Fibroblast of lung (primary cell): ENCODE measurements at regions not wholly inside any gene's neighbourhood (a gene's known extent, or its start where the extent isn't known, plus 50 kb on each side); places are given as distances from the start of the nearest gene placed in this dataset.
A peak's percentile ranks its signal among the peaks of the same experiment; 100 is the strongest.

Experiments
- DNase-seq, 2 donors: peaks; one replicate each; pipeline versions ENCODE4 v3.0.0 to v3.0.0-alpha.2; 2010; ENCODE audit warnings: low read depth in 2 of 2
- H2AFZ ChIP-seq: 2 replicates; pipeline ENCODE4 v1.5.1; 2012; ENCODE audit warnings: low read length, control low read depth, inconsistent platforms
- H3K27ac ChIP-seq: 2 replicates; pipeline ENCODE4 v1.5.1; 2011; ENCODE audit warnings: low read length, control low read depth; ENCODE audit not compliant: insufficient read depth
- H3K27me3 ChIP-seq: 2 replicates; pipeline ENCODE4 v1.5.1; 2011; ENCODE audit warnings: mild to moderate bottlenecking, low read length; ENCODE audit not compliant: control insufficient read depth, insufficient read depth
- H3K36me3 ChIP-seq: 2 replicates; pipeline ENCODE4 v1.5.1; 2011; ENCODE audit warnings: low read length; ENCODE audit not compliant: control insufficient read depth, insufficient read depth
- H3K4me1 ChIP-seq: 2 replicates; pipeline ENCODE4 v1.5.1; 2011; ENCODE audit warnings: low read length; ENCODE audit not compliant: control insufficient read depth, insufficient read depth; ENCODE audit errors: extremely low read depth
- H3K4me2 ChIP-seq: 2 replicates; pipeline ENCODE4 v1.5.1; 2011; ENCODE audit warnings: low read length, control low read depth; ENCODE audit not compliant: insufficient read depth; ENCODE audit errors: extremely low read depth
- H3K4me3 ChIP-seq, 4 experiments: fragments of 200-600 bp in 1 of 4; sonication (generic) in 1 of 4; replicated peaks in 1 of 4; 2 replicates each; pipeline ENCODE4 v1.5.1; 2011 to 2016; ENCODE audit warnings: low read length in 4 of 4, low read depth in 3 of 4, mild to moderate bottlenecking in 3 of 4, control low read depth in 2 of 4, inconsistent platforms in 1 of 4, mixed read lengths in 1 of 4; ENCODE audit not compliant: insufficient read depth in 1 of 4; ENCODE audit errors: control extremely low read depth in 1 of 4
- H3K79me2 ChIP-seq: 2 replicates; pipeline ENCODE4 v1.5.1; 2012; ENCODE audit warnings: mild to moderate bottlenecking, low read length, inconsistent platforms; ENCODE audit not compliant: control insufficient read depth, insufficient read depth
- H3K9ac ChIP-seq: 2 replicates; pipeline ENCODE4 v1.5.1; 2011; ENCODE audit warnings: mild to moderate bottlenecking, low read length, control low read depth; ENCODE audit not compliant: insufficient read depth
- H3K9me3 ChIP-seq: 2 replicates; pipeline ENCODE4 v1.5.1; 2012; ENCODE audit warnings: low read depth, low read length; ENCODE audit not compliant: control insufficient read depth, insufficient read depth
- H4K20me1 ChIP-seq: 2 replicates; pipeline ENCODE4 v1.5.1; 2011; ENCODE audit warnings: low read length; ENCODE audit not compliant: control insufficient read depth, insufficient read depth; ENCODE audit errors: extremely low read depth
- CTCF ChIP-seq, 2 donors: IDR thresholded peaks in 1 of 2; conservative IDR thresholded peaks in 1 of 2; 1 replicate in 1 of 2; 2 replicates in 1 of 2; pipeline ENCODE4 v1.5.1; 2011 to 2012; ENCODE audit warnings: low read length in 2 of 2, control low read depth in 1 of 2, inconsistent platforms in 1 of 2, low read depth in 1 of 2, mild to moderate bottlenecking in 1 of 2
- EZH2 ChIP-seq: IDR thresholded peaks from 2 replicates; pipeline ENCODE4 v1.5.1; 2012; ENCODE audit warnings: low read length, control low read depth, mild to moderate bottlenecking; ENCODE audit errors: missing control alignments

- H3K9ac ChIP-seq, result no peak overlapping the region
- H3K79me2 ChIP-seq, result no peaks in the 10 kb centered on the region
- H4K20me1 ChIP-seq, result no peaks in the 10 kb centered on the region
- DNase-seq, result no peak
- no peaks in the 10 kb centered on the region for H3K27me3 ChIP-seq
- TF ChIP-seq EZH2, result no peak
- TF ChIP-seq CTCF (conservative IDR thresholded peaks at IDR 0.05 in 1 of 2, IDR thresholded peaks at IDR 0.05 in 1 of 2; ENCODE audit: low read depth in 1 of 2, low read length in 2 of 2), result no peak
- H2AFZ ChIP-seq, result no peak overlapping the region
- H3K4me1 ChIP-seq, result no peaks in the 10 kb centered on the region
- H3K9me3 ChIP-seq, result no peaks in the 10 kb centered on the region
- H3K4me3 ChIP-seq, result no peak overlapping the region
- H3K27ac ChIP-seq, result no peak overlapping the region
- no peaks in the 10 kb centered on the region for H3K36me3 ChIP-seq
- no peak overlapping the region for H3K4me2 ChIP-seq
These were observed 398.0 kb upstream of the KCNH7 start for GRCh38 chr2:163236553-163236952.

- H3K9me3 ChIP-seq, result no peaks in the 10 kb centered on the region
- H3K27ac ChIP-seq, result no peak overlapping the region
- no peaks in the 10 kb centered on the region for H4K20me1 ChIP-seq
- no peaks in the 10 kb centered on the region for H3K36me3 ChIP-seq
- H3K4me3 ChIP-seq, result no peak overlapping the region
- H3K79me2 ChIP-seq, result no peaks in the 10 kb centered on the region
- no peaks in the 10 kb centered on the region for H3K27me3 ChIP-seq
- no peak overlapping the region for H3K9ac ChIP-seq
- TF ChIP-seq CTCF (conservative IDR thresholded peaks at IDR 0.05 in 1 of 2, IDR thresholded peaks at IDR 0.05 in 1 of 2; ENCODE audit: low read depth in 1 of 2, low read length in 2 of 2), result no peak
- TF ChIP-seq EZH2, result no peak
- no peaks in the 10 kb centered on the region for H3K4me1 ChIP-seq
- no peak overlapping the region for H3K4me2 ChIP-seq
- DNase-seq, result no peak
- H2AFZ ChIP-seq, result no peak overlapping the region
These were observed 393.1 kb upstream of the KCNH7 start for GRCh38 chr2:163231666-163232065.

GRCh38 chr2:163213661-163214081 lies 375.1 kb upstream of the KCNH7 start:
- H3K36me3 ChIP-seq, result no peaks in the 10 kb centered on the region
- H3K9me3 ChIP-seq, result no peaks in the 10 kb centered on the region
- DNase-seq, result peak; percentile 14 to 48
- H2AFZ ChIP-seq, result no peak overlapping the region
- H3K4me2 ChIP-seq, result no peak overlapping the region
- no peak overlapping the region for H3K27ac ChIP-seq
- H3K27me3 ChIP-seq, result no peaks in the 10 kb centered on the region
- no peak overlapping the region for H3K4me3 ChIP-seq
- H4K20me1 ChIP-seq, result no peaks in the 10 kb centered on the region
- no peaks in the 10 kb centered on the region for H3K4me1 ChIP-seq
- TF ChIP-seq CTCF (conservative IDR thresholded peaks at IDR 0.05 in 1 of 2, IDR thresholded peaks at IDR 0.05 in 1 of 2; ENCODE audit: low read depth in 1 of 2, low read length in 2 of 2) (no peak), EZH2 (no peak)
- H3K9ac ChIP-seq, result no peak overlapping the region
- no peaks in the 10 kb centered on the region for H3K79me2 ChIP-seq
